Memory B cell (primary cell): ENCODE measurements at regions not wholly inside any gene's neighbourhood (a gene's known extent, or its start where the extent isn't known, plus 50 kb on each side); places are given as distances from the start of the nearest gene placed in this dataset.

Experiments used
- ATAC-seq: fragments of 150-1000 bp; cut with Tn5 transposase; 2 replicates; pipeline ENCODE4 v1.10.0; 2021; ENCODE audit warnings: low read depth, mild to moderate bottlenecking, moderate library complexity
- DNase-seq, 2 donors: peaks; one replicate each; pipeline ENCODE4 v3.0.0; 2022; ENCODE audit warnings: low spot score in 2 of 2
- H3K27ac Mint-ChIP-seq: one replicate; pipeline ENCODE4 v1.8.0; 2022; ENCODE audit warnings: mild to moderate bottlenecking, moderate library complexity, mixed read lengths
- H3K27me3 Mint-ChIP-seq: one replicate; pipeline ENCODE4 v1.8.0; 2022; ENCODE audit warnings: mixed read lengths
- H3K36me3 Mint-ChIP-seq: one replicate; pipeline ENCODE4 v1.8.0; 2022; ENCODE audit warnings: mild to moderate bottlenecking, mixed read lengths
- H3K4me1 Mint-ChIP-seq: one replicate; pipeline ENCODE4 v1.8.0; 2022; ENCODE audit warnings: mixed read lengths
- H3K4me3 Mint-ChIP-seq: one replicate; pipeline ENCODE4 v1.8.0; 2022; ENCODE audit warnings: mild to moderate bottlenecking, moderate library complexity, mixed read lengths
- H3K9me3 Mint-ChIP-seq: one replicate; pipeline ENCODE4 v1.8.0; 2022; ENCODE audit warnings: mixed read lengths

DNA sequence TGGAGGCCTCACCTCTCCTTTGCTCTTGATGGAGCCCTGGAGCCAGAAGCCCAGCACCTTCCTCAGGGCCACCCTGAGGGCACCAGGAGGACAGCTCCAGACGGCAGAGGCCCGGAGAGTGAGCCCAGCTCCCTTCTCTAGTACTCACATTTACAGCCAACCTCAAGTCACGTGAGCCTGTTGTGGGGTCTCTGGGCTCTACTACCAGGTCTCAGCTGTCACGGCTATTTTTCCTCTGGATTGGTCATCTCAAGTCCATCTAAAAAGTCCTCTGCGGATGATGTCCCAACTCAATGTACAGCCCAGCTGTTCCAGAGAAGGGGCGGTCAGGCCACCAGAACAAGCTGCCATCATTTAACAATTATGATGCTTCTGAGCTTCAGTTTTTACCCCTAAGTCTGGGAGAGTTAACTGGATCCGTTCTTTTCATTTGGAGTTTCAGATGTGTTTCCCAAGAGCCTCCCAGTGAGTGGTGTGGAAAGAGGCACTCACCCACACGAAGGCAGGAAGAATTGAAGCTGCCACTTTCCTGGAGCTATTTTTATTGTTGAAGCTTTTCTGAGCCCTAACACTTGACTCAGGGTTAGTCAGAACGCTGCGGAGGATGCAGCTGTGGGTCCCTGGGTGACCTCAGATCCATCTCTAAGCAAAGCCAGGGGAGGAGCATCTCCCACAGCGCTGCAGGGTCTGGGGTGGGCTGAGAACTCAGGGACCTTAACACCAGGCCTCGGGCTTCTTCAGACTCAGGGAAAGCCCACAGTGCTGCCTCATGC, 143.5 kb upstream of the UBL3 start:
- DNase-seq (no peak), ATAC-seq (no peak)
- H3K4me1 Mint-ChIP-seq = no peaks in the 10 kb centered on the region
- no peaks in the 10 kb centered on the region for H3K36me3 Mint-ChIP-seq
- H3K4me3 Mint-ChIP-seq = no peak overlapping the region
- no peaks in the 10 kb centered on the region for H3K9me3 Mint-ChIP-seq
- H3K27me3 Mint-ChIP-seq = peaks cover 12% of the 10 kb centered on the region
- H3K27ac Mint-ChIP-seq = no peak overlapping the region

DNA sequence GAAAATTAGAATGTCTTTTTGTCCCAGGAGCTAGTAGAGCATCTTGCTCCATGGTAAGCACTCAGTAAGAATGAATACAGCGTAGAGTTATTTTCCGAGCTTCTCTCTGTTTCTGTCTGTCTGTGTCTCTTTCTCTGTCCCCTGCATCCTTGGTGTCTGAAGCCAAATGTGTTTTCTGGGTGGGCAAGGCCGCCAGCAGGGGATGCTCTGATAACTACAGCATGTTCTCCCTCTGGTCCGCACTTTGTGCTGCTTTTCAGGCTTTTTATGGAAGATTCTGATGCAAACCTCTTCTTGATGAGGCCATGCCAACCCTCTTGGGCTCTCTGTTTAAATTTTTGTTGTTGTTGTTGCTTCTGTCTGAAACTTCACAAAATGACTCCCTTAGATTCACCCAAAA, 142.8 kb upstream of the UBL3 start:
- peaks cover 14% of the 10 kb centered on the region for H3K27me3 Mint-ChIP-seq
- peaks cover 1% of the 10 kb centered on the region for H3K36me3 Mint-ChIP-seq
- peaks cover 1% of the 10 kb centered on the region for H3K9me3 Mint-ChIP-seq
- no peak overlapping the region for H3K27ac Mint-ChIP-seq
- no peak for DNase-seq
- H3K4me1 Mint-ChIP-seq = no peaks in the 10 kb centered on the region
- H3K4me3 Mint-ChIP-seq = no peak overlapping the region
- ATAC-seq = no peak

DNA sequence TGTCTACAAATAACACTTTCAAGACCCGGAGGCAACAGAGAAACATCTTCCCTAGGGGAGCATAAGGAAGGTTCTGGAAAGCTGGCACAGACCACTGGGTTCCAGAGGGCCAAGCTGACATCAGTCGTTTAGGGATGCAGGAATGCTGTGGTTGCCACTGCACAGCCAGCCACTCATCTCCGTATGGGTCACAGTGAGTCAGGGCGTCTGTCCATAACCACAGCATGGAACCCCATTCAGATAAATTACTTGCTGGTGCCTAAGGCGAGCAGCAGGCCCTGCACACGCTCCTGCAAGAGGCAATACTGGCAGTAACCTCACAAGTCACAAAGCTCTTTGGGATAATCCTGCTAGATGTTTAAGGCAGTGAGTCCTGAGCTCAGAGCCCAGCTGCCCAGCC, 140.9 kb upstream of the UBL3 start:
- Mint-ChIP-seq H3K36me3 (peaks cover 3% of the 10 kb centered on the region), H3K27ac (no peak overlapping the region), H3K27me3 (peaks cover 17% of the 10 kb centered on the region), H3K4me1 (no peaks in the 10 kb centered on the region), H3K4me3 (no peak overlapping the region), H3K9me3 (peaks cover 13% of the 10 kb centered on the region)
- DNase-seq = no peak
- no peak for ATAC-seq

DNA sequence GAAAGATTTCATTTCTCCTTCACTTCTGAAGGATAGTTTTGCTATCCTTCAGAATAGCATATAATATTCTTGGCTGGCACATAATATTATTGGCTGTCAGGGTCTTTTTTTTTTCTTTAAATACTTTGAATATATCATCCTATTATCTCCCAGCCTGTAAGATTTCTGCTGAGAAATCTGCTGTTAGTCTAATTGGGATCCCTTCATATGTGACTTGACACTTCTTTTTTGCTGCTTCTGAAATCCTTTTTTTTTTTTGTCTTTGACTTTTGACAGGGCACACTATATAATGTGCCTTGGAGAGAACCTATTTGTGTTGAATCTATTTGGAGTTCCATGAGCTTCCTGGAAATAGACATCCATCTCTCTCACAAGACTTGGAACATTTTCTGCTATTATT, 136.9 kb upstream of the UBL3 start:
- Mint-ChIP-seq H3K9me3 (peaks cover 16% of the 10 kb centered on the region), H3K27me3 (peaks cover 14% of the 10 kb centered on the region), H3K4me1 (no peaks in the 10 kb centered on the region), H3K36me3 (peaks cover 3% of the 10 kb centered on the region), H3K4me3 (no peak overlapping the region), H3K27ac (no peak overlapping the region)
- no peak for ATAC-seq
- no peak for DNase-seq

DNA sequence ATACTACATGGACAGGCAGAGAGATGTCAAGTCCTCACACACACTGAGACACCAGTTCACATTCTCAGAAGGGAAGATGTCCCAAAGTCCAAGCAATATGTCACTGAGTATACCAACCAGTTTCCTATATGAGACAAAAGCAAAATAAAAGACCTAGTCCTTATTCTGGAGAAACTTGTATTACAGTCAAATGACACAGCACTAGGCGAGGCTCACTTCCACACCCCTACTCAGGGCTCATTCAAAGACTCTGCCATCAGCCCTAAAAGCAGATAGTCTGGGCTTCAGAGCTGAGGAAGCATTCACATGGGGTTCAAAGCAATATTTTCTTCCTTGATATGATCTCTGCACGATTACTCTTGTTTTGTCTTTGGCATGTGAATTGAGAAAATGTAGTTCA, 129.9 kb upstream of the UBL3 start:
- peaks cover 6% of the 10 kb centered on the region for H3K9me3 Mint-ChIP-seq
- DNase-seq (no peak), ATAC-seq (no peak)
- no peaks in the 10 kb centered on the region for H3K4me1 Mint-ChIP-seq
- no peak overlapping the region for H3K4me3 Mint-ChIP-seq
- H3K27ac Mint-ChIP-seq = no peak overlapping the region
- H3K36me3 Mint-ChIP-seq = no peaks in the 10 kb centered on the region
- H3K27me3 Mint-ChIP-seq = peaks cover 2% of the 10 kb centered on the region

DNA sequence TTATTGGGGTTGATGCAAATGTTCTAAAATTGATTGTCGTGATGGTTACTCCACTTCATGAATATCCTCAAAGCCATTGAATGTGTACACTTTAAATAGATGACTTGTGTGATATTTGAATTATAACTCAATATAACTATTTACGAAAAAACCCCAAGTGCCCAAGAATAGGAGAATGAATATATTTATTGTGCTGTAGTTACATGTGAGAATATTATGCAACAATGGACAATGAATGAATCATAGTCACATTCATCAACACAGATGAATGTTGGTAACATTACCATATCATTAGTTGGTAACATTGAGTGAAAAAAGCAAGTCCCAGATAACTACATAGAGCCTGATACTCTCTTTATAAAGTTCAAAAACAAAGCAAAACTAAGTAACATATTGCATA, 127.8 kb upstream of the UBL3 start:
- Mint-ChIP-seq H3K4me1 (no peaks in the 10 kb centered on the region), H3K9me3 (peaks cover 6% of the 10 kb centered on the region), H3K4me3 (no peak overlapping the region), H3K36me3 (no peaks in the 10 kb centered on the region), H3K27ac (no peak overlapping the region), H3K27me3 (peaks cover 5% of the 10 kb centered on the region)
- DNase-seq (no peak), ATAC-seq (no peak)

DNA sequence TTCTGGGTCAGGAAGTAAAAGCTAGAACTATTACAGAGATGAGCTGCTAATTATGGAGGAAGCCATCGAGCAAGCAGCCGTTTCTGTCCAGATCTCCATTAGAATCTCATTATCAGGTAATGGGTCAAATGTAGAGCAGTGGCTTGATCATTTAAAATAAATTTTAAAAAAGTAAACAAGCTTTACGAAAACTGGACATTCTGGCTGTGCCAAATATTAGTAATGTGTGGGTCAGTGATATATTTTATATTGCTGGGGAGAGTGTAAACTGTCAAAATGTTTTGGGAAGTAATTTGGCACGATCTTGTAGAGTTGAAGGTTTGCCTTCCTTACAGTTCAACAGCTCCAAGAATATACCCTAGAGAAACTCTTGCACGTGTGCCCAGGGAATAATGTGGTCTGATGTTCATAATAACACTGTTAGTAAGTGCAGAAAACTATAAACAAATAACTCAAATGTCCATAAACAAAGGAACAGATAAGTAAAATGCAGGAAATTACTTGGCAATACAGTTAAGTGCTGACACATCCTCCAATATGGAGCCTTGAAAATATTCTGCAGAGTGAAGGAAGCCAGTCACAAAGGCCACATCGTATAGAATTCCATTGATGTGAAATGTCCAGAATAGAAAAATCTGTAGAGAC, 127.2 kb upstream of the UBL3 start:
- no peak for ATAC-seq
- no peak for DNase-seq
- H3K4me3 Mint-ChIP-seq = no peak overlapping the region
- no peaks in the 10 kb centered on the region for H3K36me3 Mint-ChIP-seq
- peaks cover 6% of the 10 kb centered on the region for H3K9me3 Mint-ChIP-seq
- H3K27ac Mint-ChIP-seq = no peak overlapping the region
- H3K27me3 Mint-ChIP-seq = peaks cover 5% of the 10 kb centered on the region
- no peaks in the 10 kb centered on the region for H3K4me1 Mint-ChIP-seq

DNA sequence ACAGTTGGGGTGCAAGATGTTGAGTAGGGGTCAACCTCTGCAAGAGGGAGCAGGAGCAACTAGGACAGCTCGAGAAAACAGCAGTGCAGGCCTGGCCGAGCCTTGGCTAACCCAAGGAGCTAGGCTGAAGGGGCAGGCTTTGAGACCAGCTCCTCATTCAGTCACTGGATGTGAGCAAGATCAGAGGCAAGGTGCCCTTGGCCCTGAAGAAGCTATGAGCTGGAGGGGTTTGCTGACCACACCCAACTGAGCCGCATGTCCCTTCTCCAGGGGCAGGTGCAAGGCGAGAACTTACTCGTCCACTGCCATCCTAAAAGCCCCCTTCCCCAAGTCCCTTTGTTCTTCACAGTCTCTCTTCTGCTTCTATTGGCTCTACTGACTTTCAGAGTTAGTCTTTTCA, 126.1 kb upstream of the UBL3 start:
- no peaks in the 10 kb centered on the region for H3K4me1 Mint-ChIP-seq
- no peak overlapping the region for H3K4me3 Mint-ChIP-seq
- no peaks in the 10 kb centered on the region for H3K36me3 Mint-ChIP-seq
- no peak overlapping the region for H3K27ac Mint-ChIP-seq
- H3K9me3 Mint-ChIP-seq = no peaks in the 10 kb centered on the region
- ATAC-seq (no peak), DNase-seq (no peak)
- peaks cover 5% of the 10 kb centered on the region for H3K27me3 Mint-ChIP-seq

DNA sequence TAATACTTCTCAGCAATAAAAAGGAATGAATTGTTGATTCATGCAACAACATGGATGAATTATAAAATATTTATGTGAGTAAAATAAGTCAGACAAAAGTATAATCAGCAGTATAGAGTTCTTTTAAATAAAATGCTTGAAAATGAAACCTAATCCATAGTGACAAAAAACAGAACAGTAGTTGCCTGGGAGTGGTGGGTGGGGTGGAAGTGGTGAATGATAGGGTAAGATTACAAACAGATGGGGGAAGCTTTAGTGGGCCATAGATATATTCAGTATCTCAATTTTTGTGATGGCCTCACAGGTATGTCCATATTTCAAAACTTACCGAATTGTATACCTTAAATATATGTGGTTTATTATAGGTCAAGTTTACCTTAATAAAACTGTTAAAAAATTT, 124.9 kb upstream of the UBL3 start:
- no peak for DNase-seq
- Mint-ChIP-seq H3K4me1 (no peaks in the 10 kb centered on the region), H3K27ac (no peak overlapping the region), H3K36me3 (no peaks in the 10 kb centered on the region), H3K27me3 (peaks cover 5% of the 10 kb centered on the region), H3K9me3 (no peaks in the 10 kb centered on the region), H3K4me3 (no peak overlapping the region)
- ATAC-seq = no peak

DNA sequence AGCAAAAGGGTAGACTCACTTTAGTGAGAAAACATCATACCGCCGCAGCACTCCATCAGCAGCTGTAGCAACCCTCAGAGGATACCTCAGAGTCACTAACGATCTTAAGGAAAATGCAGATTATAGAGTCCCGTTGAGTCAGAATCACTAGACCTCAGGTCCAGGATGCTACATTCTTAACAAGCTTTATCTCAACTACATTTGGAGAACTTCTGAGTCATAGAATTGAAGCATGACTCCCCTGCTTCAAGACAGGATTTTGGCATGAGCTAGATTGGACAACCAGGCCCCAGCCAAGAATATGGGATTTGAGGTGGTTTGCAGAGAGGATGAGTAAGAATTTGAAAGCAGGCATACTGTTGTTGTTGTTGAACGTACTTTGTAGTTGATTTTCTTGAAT, 118.9 kb upstream of the UBL3 start:
- ATAC-seq (no peak), DNase-seq (no peak)
- Mint-ChIP-seq H3K4me1 (no peaks in the 10 kb centered on the region), H3K27ac (no peak overlapping the region), H3K36me3 (peaks cover 4% of the 10 kb centered on the region), H3K27me3 (peaks cover 10% of the 10 kb centered on the region), H3K9me3 (peaks cover 9% of the 10 kb centered on the region), H3K4me3 (no peak overlapping the region)

DNA sequence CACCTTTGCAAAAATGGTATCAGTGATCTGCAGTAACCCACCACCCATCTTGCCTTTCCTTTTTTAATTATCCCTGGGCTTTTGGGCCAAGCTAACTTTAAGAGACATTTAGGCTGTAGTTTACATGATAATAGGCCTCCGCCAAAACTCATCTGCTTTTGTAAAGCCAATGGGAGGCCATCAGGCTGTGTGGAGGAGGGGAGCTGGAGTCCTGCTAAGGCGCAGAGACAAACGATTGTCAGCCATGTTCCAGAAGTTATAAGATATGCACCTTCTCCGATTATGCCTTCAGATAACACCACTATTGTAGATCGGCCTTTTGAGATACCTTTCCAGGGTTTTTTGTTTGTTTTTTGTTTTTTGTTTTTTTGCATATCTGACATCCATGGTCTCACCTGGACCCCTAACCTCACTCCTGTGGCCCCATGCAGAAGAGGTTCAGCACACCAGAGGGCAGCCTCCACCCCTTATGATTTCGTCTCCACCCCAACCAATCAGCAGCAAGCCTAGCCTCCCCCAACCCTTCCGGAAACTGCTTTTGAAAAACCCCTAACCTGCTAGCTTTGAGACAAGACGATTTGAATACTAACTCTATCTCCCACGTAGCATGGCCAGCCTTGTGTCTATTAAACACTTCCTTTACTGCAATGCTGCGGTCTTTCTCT, 113.9 kb upstream of the UBL3 start:
- peaks cover 8% of the 10 kb centered on the region for H3K27me3 Mint-ChIP-seq

DNA sequence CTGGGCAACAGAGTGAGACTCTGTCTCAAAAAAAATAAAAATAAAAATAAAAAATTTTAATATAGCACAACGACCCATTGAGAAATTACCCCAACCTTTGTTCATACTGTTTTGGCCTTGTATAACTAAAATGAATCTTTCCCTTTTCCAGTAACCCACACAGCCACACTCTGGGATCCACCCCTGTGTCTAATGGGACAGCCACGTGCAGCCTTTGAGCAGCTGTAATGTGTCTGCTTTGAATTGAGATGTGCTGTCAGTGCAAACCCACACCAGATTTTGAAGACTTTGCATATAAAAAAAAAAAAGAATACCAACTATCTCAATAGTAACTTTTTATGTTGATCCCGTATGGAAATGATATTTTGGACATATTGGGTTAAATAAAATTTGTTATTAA, 112.7 kb upstream of the UBL3 start:
- Mint-ChIP-seq H3K27me3 (peaks cover 8% of the 10 kb centered on the region), H3K27ac (no peak overlapping the region)
- no peak for ATAC-seq

More for the DNA sequence above, 113.9 kb upstream of the UBL3 start:
- Mint-ChIP-seq H3K36me3 (peaks cover 4% of the 10 kb centered on the region), H3K9me3 (peaks cover 9% of the 10 kb centered on the region), H3K27ac (no peak overlapping the region), H3K4me3 (no peak overlapping the region), H3K4me1 (no peaks in the 10 kb centered on the region)
- ATAC-seq (no peak), DNase-seq (no peak)

DNA sequence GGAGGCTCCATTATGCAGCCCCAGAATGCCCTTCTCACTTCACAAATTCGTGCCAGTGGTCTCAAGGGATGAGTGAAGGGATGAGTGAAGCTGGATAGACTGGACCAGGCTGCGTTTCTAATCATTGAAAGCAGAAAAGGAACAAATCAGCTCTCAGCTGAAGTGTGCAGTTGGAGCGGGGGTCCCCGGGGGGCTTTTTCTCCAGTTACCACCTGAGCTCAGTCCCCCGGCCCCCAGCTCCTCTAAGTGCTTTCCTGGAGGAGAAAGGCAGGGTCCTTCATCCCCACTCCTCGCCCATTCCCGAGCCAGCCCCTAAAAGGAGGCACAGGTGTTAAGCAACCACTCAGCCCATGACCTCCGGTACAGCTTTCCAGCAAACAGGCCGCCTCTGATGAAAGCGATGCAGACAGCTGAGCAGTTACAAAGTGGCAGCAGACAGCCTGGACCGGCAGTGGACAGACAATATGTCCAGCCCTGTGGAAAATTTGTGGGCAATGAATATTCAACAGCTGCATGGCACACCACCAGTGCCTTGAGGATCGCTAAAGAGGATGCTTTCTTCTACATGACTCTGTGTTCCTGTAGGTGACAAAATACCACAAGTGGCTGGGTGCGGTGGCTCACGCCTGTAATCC, 110.7 kb upstream of the UBL3 start:
- Mint-ChIP-seq H3K27ac (no peak overlapping the region), H3K4me1 (peaks cover 3% of the 10 kb centered on the region), H3K4me3 (no peak overlapping the region), H3K9me3 (peaks cover 2% of the 10 kb centered on the region), H3K36me3 (peaks cover 2% of the 10 kb centered on the region), H3K27me3 (peaks cover 11% of the 10 kb centered on the region)
- ATAC-seq = no peak
- DNase-seq = no peak

More for the DNA sequence above, 112.7 kb upstream of the UBL3 start:
- Mint-ChIP-seq H3K36me3 (peaks cover 3% of the 10 kb centered on the region), H3K4me3 (no peak overlapping the region), H3K4me1 (no peaks in the 10 kb centered on the region), H3K9me3 (peaks cover 5% of the 10 kb centered on the region)
- DNase-seq = no peak

DNA sequence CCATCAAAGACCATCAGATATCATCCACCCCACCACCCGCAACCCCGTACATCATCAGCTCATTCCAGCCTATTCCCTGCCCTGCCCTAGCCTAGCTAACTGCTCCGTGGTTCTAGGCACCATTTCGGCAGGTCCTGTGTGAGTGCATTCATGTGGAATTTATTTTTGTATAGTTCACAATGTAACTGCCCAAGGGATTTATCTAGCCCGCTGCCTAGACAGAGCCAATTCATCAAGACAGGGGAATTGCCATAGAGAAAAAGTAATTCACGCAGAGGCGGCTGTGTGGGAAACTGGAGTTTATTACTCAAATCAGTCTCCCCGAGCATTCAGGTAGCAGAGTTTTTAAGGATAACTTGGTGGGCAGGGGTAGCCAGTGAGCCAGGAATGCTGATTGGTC, 109.2 kb upstream of the UBL3 start:
- H3K4me1 Mint-ChIP-seq = peaks cover 3% of the 10 kb centered on the region
- no peak overlapping the region for H3K27ac Mint-ChIP-seq
- DNase-seq = no peak

More for the DNA sequence above, 109.2 kb upstream of the UBL3 start:
- peaks cover 8% of the 10 kb centered on the region for H3K27me3 Mint-ChIP-seq
- no peak for ATAC-seq
- H3K36me3 Mint-ChIP-seq = no peaks in the 10 kb centered on the region
- no peaks in the 10 kb centered on the region for H3K9me3 Mint-ChIP-seq
- H3K4me3 Mint-ChIP-seq = no peak overlapping the region
